A673 (cell line): ENCODE measurements at regions not wholly inside any gene's neighbourhood (a gene's known extent, or its start where the extent isn't known, plus 50 kb on each side); places are given as distances from the start of the nearest gene placed in this dataset.

ENCODE experiments used
- EZH2 ChIP-seq: fragments of 200-600 bp; sonication (generic); IDR thresholded peaks from 2 replicates; pipeline ENCODE4 v1.6.1; 2017; ENCODE audit warnings: borderline replicate concordance, low read depth, mild to moderate bottlenecking, mixed read lengths, antibody characterized with exemption, low read length; ENCODE audit not compliant: poor library complexity, severe bottlenecking
- TF ChIP-seq, protein P1 (sequence below): fragments of 300-800, 200-600 bp; sonication (generic); conservative IDR thresholded peaks from 2 replicates; pipeline ENCODE4 v1.5.1; 2017; ENCODE audit warnings: low read depth, mild to moderate bottlenecking, antibody characterized with exemption, low read length, moderate library complexity, mixed read lengths

DNA sequence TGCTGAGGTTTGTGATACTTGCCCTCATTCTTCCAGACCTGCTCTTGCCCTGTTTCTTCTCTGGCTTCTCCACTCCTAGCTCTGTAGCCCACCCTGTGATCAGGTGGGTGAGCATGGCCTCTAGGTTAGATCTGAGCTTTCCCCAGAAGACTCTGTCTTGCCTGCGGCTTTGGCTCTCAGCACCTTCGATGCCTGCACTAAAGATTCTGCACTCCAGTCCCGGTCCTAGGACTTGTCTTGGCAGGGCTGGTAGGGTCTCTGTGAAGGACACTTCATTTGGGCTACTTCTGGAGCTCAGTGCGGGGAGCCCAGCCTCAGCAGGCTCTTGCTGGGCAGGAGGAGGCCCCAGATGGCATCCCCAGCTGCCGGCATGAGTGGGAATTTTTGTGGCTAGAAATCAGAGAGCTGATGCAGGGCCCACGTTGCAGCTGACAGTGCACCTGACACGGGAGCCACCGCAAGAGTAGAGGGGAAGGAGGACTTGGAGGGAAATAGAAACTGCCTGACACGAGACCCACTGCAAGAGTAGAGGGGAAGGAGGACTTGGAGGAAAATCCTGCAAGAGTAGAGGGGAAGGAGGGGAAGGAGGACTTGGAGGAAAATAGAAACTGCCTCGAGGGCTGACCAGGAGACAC is 226.9 kb upstream of the B3GAT1 start:
- TF ChIP-seq, protein P1, sequence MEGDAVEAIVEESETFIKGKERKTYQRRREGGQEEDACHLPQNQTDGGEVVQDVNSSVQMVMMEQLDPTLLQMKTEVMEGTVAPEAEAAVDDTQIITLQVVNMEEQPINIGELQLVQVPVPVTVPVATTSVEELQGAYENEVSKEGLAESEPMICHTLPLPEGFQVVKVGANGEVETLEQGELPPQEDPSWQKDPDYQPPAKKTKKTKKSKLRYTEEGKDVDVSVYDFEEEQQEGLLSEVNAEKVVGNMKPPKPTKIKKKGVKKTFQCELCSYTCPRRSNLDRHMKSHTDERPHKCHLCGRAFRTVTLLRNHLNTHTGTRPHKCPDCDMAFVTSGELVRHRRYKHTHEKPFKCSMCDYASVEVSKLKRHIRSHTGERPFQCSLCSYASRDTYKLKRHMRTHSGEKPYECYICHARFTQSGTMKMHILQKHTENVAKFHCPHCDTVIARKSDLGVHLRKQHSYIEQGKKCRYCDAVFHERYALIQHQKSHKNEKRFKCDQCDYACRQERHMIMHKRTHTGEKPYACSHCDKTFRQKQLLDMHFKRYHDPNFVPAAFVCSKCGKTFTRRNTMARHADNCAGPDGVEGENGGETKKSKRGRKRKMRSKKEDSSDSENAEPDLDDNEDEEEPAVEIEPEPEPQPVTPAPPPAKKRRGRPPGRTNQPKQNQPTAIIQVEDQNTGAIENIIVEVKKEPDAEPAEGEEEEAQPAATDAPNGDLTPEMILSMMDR, result no peak
- TF ChIP-seq EZH2, result no peak
